HL-60 (cell line): ENCODE measurements at regions not wholly inside any gene's neighbourhood (a gene's known extent, or its start where the extent isn't known, plus 50 kb on each side); places are given as distances from the start of the nearest gene placed in this dataset.
"Not testable (repeated sequence)": the region's sequence is repeated elsewhere in the genome, so short reads cannot be mapped to it uniquely, and the experiment has no call there.

ENCODE experiments used
- DNase-seq, 2 experiments: peaks; one replicate each; pipeline ENCODE4 v3.0.0-alpha.2; 2010 to 2020; ENCODE audit warnings: low read depth in 1 of 2, low spot score in 1 of 2
- H3K27ac ChIP-seq: fragments of 250-450 bp; sonication (Bioruptor Pico); replicated peaks from 2 replicates; pipeline ENCODE4 v1.5.1; 2020; ENCODE audit warnings: mild to moderate bottlenecking, moderate library complexity
- H3K27me3 ChIP-seq: fragments of 250-450 bp; sonication (Bioruptor Pico); 2 replicates; pipeline ENCODE4 v1.5.1; 2021; ENCODE audit warnings: mild to moderate bottlenecking, moderate library complexity; ENCODE audit not compliant: insufficient read depth, poor library complexity, severe bottlenecking
- H3K4me3 ChIP-seq: replicated peaks from 2 replicates; pipeline ENCODE4 v1.5.1; 2011; ENCODE audit warnings: mild to moderate bottlenecking, control low read depth, low read length; ENCODE audit not compliant: insufficient read depth
- CTCF ChIP-seq: IDR thresholded peaks from one replicate; pipeline ENCODE4 v1.5.1; 2011; ENCODE audit warnings: low read length, control low read depth, inconsistent platforms; ENCODE audit not compliant: insufficient read depth
- GABPA ChIP-seq: IDR thresholded peaks from 2 replicates; pipeline ENCODE4 v1.6.1; 2012; ENCODE audit warnings: low read depth
- POLR2AphosphoS5 ChIP-seq: IDR thresholded peaks from 2 replicates; pipeline ENCODE4 v1.6.1; 2012; ENCODE audit warnings: low read depth
- REST ChIP-seq: IDR thresholded peaks from 2 replicates; pipeline ENCODE4 v1.6.1; 2012; ENCODE audit warnings: low read depth; ENCODE audit not compliant: insufficient replicate concordance
- SPI1 ChIP-seq: IDR thresholded peaks from 2 replicates; pipeline ENCODE4 v1.6.1; 2012; ENCODE audit warnings: low read depth, mild to moderate bottlenecking, borderline replicate concordance

GRCh38 chr2:192394605-192395004, 199.9 kb upstream of the TMEFF2 start:
- Histone ChIP-seq H3K27ac (no peak overlapping the region), H3K27me3 (no peaks in the 10 kb centered on the region), H3K4me3 (no peak overlapping the region)
- no peak for DNase-seq
- TF ChIP-seq CTCF, result no peak
- TF ChIP-seq POLR2AphosphoS5, result no peak
- TF ChIP-seq SPI1, result no peak
- no peak for TF ChIP-seq GABPA
- TF ChIP-seq REST, result no peak

GRCh38 chr2:192391041-192391440, 196.3 kb upstream of the TMEFF2 start:
- Histone ChIP-seq H3K27ac (no peak overlapping the region), H3K4me3 (no peak overlapping the region), H3K27me3 (no peaks in the 10 kb centered on the region)
- no peak for DNase-seq
- TF ChIP-seq POLR2AphosphoS5, result no peak
- TF ChIP-seq CTCF, result no peak
- no peak for TF ChIP-seq GABPA
- no peak for TF ChIP-seq REST
- no peak for TF ChIP-seq SPI1

- H3K4me3 ChIP-seq, result no peak overlapping the region
- no peaks in the 10 kb centered on the region for H3K27me3 ChIP-seq
- TF ChIP-seq REST, result no peak
- TF ChIP-seq SPI1, result no peak
- no peak for TF ChIP-seq POLR2AphosphoS5
- TF ChIP-seq CTCF, result no peak
- TF ChIP-seq GABPA, result no peak
- H3K27ac ChIP-seq, result no peak overlapping the region
- DNase-seq, result no peak
Observed at GRCh38 chr2:192390401-192390800, 195.7 kb upstream of the TMEFF2 start.

- H3K4me3 ChIP-seq, H3K27ac ChIP-seq, H3K27me3 ChIP-seq: not testable (repeated sequence)
Observed at GRCh38 chr2:192384191-192384590, 189.5 kb upstream of the TMEFF2 start.

More at GRCh38 chr2:192384191-192384590, 189.5 kb upstream of the TMEFF2 start:
- DNase-seq, result not testable (repeated sequence)
